Sciatic nerve (tissue), 2 donors: ENCODE measurements at regions not wholly inside any gene's neighbourhood (a gene's known extent, or its start where the extent isn't known, plus 50 kb on each side); places are given as distances from the start of the nearest gene placed in this dataset.

Source experiments
- ATAC-seq: fragments of 200-7000 bp; cut with Tn5 transposase; one replicate; pipeline ENCODE4 v1.9.1; 2020; ENCODE audit warnings: mild to moderate bottlenecking, moderate library complexity
- DNase-seq: peaks from one replicate; pipeline ENCODE4 v3.0.0-alpha.2; 2020; ENCODE audit warnings: low spot score
- intact Hi-C: fragments of 100-400 bp; cut with DNase I; formaldehyde crosslinking; loops from one replicate; pipeline ENCODE4 v1.14.2; 2022
- donor health status: DM: no; HTN: no; CAD: no.
- donor health status: DM: no; HTN: no; CAD: no.

GRCh38 chr3:139751789-139752188 lies 74.0 kb upstream of the NMNAT3 start:
- DNase-seq (no peak), ATAC-seq (no peak)
- intact Hi-C loops: loop anchor here (5.0 kb wide), 1 partner anchor 1774 kb away; no protein-coding TSS in a partner anchor

- intact Hi-C loops: no loop called here
- DNase-seq (no peak), ATAC-seq (no peak)
Measured at GRCh38 chr3:139746481-139746880, 68.7 kb upstream of the NMNAT3 start.

DNA sequence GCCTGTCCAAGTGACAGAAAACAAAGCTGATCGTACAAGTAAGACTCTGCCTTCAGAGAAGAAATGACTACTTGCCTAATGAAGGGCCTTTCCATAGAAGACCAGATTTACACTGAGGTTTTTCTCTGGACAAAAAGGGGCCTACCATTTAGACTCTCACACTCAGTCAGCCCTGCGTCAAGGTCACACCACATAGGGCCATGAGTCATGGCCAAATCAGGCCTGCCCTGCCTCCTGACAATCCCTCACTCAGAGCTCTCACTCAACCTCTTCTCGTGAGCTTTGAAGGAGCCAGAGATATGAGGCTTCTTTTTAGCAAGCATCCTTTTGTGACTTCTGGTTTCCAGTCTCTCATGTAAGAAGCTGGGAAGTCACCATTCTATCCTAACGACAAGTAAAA lies 68.1 kb upstream of the NMNAT3 start:
- no peak for DNase-seq
- ATAC-seq: no peak
- intact Hi-C loops: no loop called here

DNA sequence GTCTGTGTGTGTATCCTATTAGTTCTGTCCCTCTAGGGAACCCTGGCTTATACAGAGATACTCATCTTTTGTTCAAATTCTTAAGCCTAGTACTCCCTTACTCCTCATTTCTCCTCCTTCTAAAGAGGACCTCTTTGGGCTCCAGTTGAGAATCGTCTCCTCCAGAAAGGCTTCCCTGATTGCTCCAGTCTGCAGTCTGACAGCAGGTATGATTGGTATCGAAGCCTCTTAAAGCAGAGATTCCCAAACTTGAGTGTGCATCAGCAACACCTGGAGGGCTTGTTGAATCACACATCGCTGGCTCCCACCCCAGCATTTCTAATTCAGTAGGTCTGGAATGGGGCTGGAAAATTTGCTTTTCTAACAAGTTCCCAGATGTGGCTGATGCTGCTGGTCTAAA lies 60.9 kb upstream of the NMNAT3 start:
- intact Hi-C loops: no loop called here
- DNase-seq: no peak

GRCh38 chr3:139737682-139738361 lies 60.0 kb upstream of the NMNAT3 start:
- no peak for DNase-seq
- no peak for ATAC-seq
- intact Hi-C loops: no loop called here

More for the DNA sequence above, 60.9 kb upstream of the NMNAT3 start:
- ATAC-seq: no peak

GRCh38 chr3:139735191-139735590 lies 57.4 kb upstream of the NMNAT3 start:
- ATAC-seq: no peak
- DNase-seq: no peak
- intact Hi-C loops: no loop called here

DNA sequence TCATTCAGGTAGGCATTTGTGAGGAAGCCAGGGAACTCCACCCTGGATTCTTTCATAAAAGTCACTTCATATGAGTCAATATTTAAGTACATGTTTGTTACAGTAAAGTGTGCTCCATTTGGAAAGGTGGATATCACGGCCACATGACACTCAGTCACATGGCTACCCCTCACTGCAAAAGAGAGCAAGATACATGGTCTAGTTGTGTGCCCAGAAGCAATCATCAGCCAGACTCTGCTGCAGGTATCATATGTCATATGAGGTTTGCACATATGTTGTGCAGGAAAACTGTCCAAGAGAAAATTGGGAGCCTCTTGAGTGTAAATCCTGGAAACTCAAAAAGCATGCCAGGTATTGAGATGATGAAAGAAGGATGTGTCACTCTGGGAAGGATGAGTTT lies 55.0 kb upstream of the NMNAT3 start:
- no peak for DNase-seq
- ATAC-seq: no peak
- intact Hi-C loops: no loop called here

DNA sequence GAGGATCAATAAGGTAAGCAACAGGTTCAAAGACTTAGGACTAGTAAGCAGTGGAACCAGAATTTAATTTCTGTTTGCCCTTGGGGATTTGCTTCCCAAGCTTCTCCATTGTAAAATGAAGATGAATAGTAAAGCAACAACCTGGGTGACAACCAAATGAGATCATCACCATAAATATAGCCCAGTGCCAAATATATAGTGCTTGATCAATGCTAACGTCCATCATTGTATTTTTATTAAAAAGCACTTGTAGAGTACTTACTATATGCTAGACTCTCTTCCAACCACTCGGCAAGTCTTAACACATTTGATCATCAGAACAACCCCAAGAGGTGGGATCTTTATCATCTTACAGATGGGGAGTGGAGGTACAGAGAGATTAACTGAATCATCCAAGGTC lies 51.5 kb upstream of the NMNAT3 start:
- DNase-seq (no peak), ATAC-seq (no peak)
- intact Hi-C loops: no loop called here

DNA sequence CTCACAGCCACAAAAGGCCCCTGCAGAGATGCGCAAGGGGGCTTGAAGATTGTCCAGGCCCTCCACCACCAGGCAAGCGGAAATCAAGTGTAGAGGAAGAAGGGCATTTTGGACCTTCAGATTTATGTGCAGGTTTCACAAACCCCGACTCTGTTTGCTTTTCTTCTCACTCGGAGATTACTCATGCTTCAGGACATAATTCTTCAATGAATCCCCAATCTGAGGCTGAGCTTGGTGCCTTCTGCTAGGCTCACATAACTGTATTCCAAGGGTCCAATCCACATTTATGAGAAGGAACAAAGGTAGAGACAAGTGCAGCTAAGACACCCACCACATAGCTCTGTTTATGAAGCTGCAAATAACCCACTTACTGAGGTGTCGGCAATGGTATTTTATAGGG lies 50.6 kb upstream of the NMNAT3 start:
- DNase-seq (no peak), ATAC-seq (no peak)
- intact Hi-C loops: no loop called here
